CD4-positive, alpha-beta T cell (primary cell): ENCODE measurements at regions not wholly inside any gene's neighbourhood (a gene's known extent, or its start where the extent isn't known, plus 50 kb on each side); places are given as distances from the start of the nearest gene placed in this dataset.

Experiments
- ATAC-seq: fragments of 200-7000 bp; cut with Tn5 transposase; one replicate; pipeline ENCODE4 v1.10.0; 2022; ENCODE audit warnings: mild to moderate bottlenecking; ENCODE audit not compliant: poor library complexity
- CTCF ChIA-PET: fragments of 350-600 bp; sonication (Branson Sonifier 250); formaldehyde crosslinking; loops from one replicate; lab custom pipeline; 2021; ENCODE audit warnings: antibody characterized with exemption, inconsistent platforms; lab: Charles Lee
- POLR2A ChIA-PET: fragments of 350-600 bp; sonication (Branson Sonifier 250); formaldehyde crosslinking; loops from one replicate; lab custom pipeline; 2021; ENCODE audit warnings: antibody characterized with exemption, inconsistent platforms; lab: Charles Lee
- DNase-seq, 14 experiments: peaks; one replicate each; pipeline ENCODE4 v3.0.0-alpha.2; 2013 to 2020; ENCODE audit warnings: mixed read lengths in 2 of 14
- H3K27ac ChIP-seq, 2 donors: one replicate each; pipeline versions ENCODE4 v1.5.1 to v1.7.0; 2013; ENCODE audit warnings: low read length in 2 of 2, low read depth in 1 of 2, mild to moderate bottlenecking in 1 of 2
- H3K27me3 ChIP-seq, 2 experiments: 1 replicate in 1 of 2; 2 replicates in 1 of 2; pipeline versions ENCODE4 v1.6.1 to v1.7.0; 2013; ENCODE audit warnings: low read length in 2 of 2, control low read depth in 1 of 2, mild to moderate bottlenecking in 1 of 2, moderate library complexity in 1 of 2; ENCODE audit not compliant: insufficient read depth in 2 of 2, control insufficient read depth in 1 of 2
- H3K36me3 ChIP-seq: one replicate; pipeline ENCODE4 v1.6.1; 2013; ENCODE audit warnings: low read length, control low read depth; ENCODE audit not compliant: insufficient read depth
- H3K4me1 ChIP-seq: one replicate; pipeline ENCODE4 v1.6.1; 2013; ENCODE audit warnings: low read length, control low read depth; ENCODE audit not compliant: insufficient read depth
- H3K4me3 ChIP-seq: one replicate; pipeline ENCODE4 v1.5.1; 2013; ENCODE audit warnings: mild to moderate bottlenecking, low read length, moderate library complexity
- H3K9me3 ChIP-seq, 2 experiments: 1 replicate in 1 of 2; 2 replicates in 1 of 2; pipeline versions ENCODE4 v1.6.1 to v1.7.0; 2013; ENCODE audit warnings: low read length in 2 of 2, mild to moderate bottlenecking in 2 of 2, control low read depth in 1 of 2, moderate library complexity in 1 of 2; ENCODE audit not compliant: control insufficient read depth in 1 of 2, insufficient read depth in 1 of 2
- H3K27ac Mint-ChIP-seq: one replicate; pipeline ENCODE4 v1.8.0; 2020; ENCODE audit warnings: mixed read lengths
- H3K27me3 Mint-ChIP-seq: one replicate; pipeline ENCODE4 v1.8.0; 2021; ENCODE audit warnings: mixed read lengths
- H3K36me3 Mint-ChIP-seq: one replicate; pipeline ENCODE4 v1.8.0; 2021; ENCODE audit warnings: low read depth, mixed read lengths
- H3K4me1 Mint-ChIP-seq: one replicate; pipeline ENCODE4 v1.8.0; 2021; ENCODE audit warnings: low read depth, mixed read lengths
- H3K4me3 Mint-ChIP-seq: one replicate; pipeline ENCODE4 v1.8.0; 2020; ENCODE audit warnings: mild to moderate bottlenecking, mixed read lengths
- H3K9me3 Mint-ChIP-seq: one replicate; pipeline ENCODE4 v1.8.0; 2020; ENCODE audit warnings: mixed read lengths
- CTCF ChIP-seq: fragments of 200-600 bp; IDR thresholded peaks from one replicate; pipeline ENCODE4 v1.8.0; 2022; ENCODE audit warnings: antibody characterized with exemption, mild to moderate bottlenecking
- intact Hi-C, 2 experiments: fragments of 100-400 bp; cut with DNase I in 1 of 2; cut with micrococcal nuclease in 1 of 2; formaldehyde crosslinking; loops; one replicate each; pipeline versions ENCODE4 v1.15.1 to v1.9.0; 2023 to 2025; cut with DNase I, micrococcal nuclease

- peaks cover 0 to 5% of the 10 kb centered on the region in 2 experiments for H3K9me3 ChIP-seq
- H3K27ac ChIP-seq: no peak overlapping the region
- H3K27me3 ChIP-seq: no peaks in the 10 kb centered on the region
- no peak overlapping the region for H3K27ac Mint-ChIP-seq
- H3K27me3 Mint-ChIP-seq: no peaks in the 10 kb centered on the region
- no peak for ATAC-seq
- no peaks in the 10 kb centered on the region for H3K36me3 ChIP-seq
- ChIA-PET CTCF (no interaction called here), POLR2A (no interaction called here)
- intact Hi-C loops: no loop called here
- H3K4me3 ChIP-seq: no peak overlapping the region
- H3K4me1 ChIP-seq: no peaks in the 10 kb centered on the region
- no peaks in the 10 kb centered on the region for H3K36me3 Mint-ChIP-seq
- H3K4me1 Mint-ChIP-seq: no peaks in the 10 kb centered on the region
- TF ChIP-seq CTCF: no peak
- peaks cover 8% of the 10 kb centered on the region for H3K9me3 Mint-ChIP-seq
- H3K4me3 Mint-ChIP-seq: no peak overlapping the region
- DNase-seq: no peak
These were observed 358.5 kb downstream of the SEC16B start for GRCh38 chr1:177611402-177611801.

- Histone ChIP-seq H3K9me3 (peaks cover 0 to 5% of the 10 kb centered on the region in 2 experiments), H3K27me3 (no peaks in the 10 kb centered on the region), H3K4me1 (no peaks in the 10 kb centered on the region), H3K27ac (no peak overlapping the region), H3K36me3 (no peaks in the 10 kb centered on the region), H3K4me3 (no peak overlapping the region)
- ChIA-PET CTCF (no interaction called here), POLR2A (interaction anchor here (0.7 kb wide), 1 partner anchor 1981 kb away, joined by 3 read pairs; the partner anchor contains the start of gene TDRD5)
- no peak for TF ChIP-seq CTCF
- Mint-ChIP-seq H3K27ac (no peak overlapping the region), H3K27me3 (no peaks in the 10 kb centered on the region), H3K36me3 (no peaks in the 10 kb centered on the region), H3K4me1 (no peaks in the 10 kb centered on the region), H3K4me3 (no peak overlapping the region), H3K9me3 (peaks cover 6% of the 10 kb centered on the region)
- no peak for ATAC-seq
- intact Hi-C loops: no loop called here
- no peak for DNase-seq
These were observed 359.9 kb downstream of the SEC16B start for GRCh38 chr1:177609953-177610352.

- no peak overlapping the region for H3K27ac ChIP-seq
- intact Hi-C loops: no loop called here
- ChIA-PET CTCF (no interaction called here), POLR2A (no interaction called here)
- no peak overlapping the region for H3K4me3 ChIP-seq
- H3K4me3 Mint-ChIP-seq: no peak overlapping the region
- no peaks in the 10 kb centered on the region for H3K4me1 Mint-ChIP-seq
- H3K9me3 ChIP-seq: no peaks in the 10 kb centered on the region
- ATAC-seq (no peak), DNase-seq (no peak)
- H3K27ac Mint-ChIP-seq: no peak overlapping the region
- H3K4me1 ChIP-seq: no peaks in the 10 kb centered on the region
- TF ChIP-seq CTCF: no peak
- no peaks in the 10 kb centered on the region for H3K36me3 ChIP-seq
- no peaks in the 10 kb centered on the region for H3K27me3 ChIP-seq
- no peaks in the 10 kb centered on the region for H3K36me3 Mint-ChIP-seq
- H3K9me3 Mint-ChIP-seq: peaks cover 4% of the 10 kb centered on the region
- H3K27me3 Mint-ChIP-seq: no peaks in the 10 kb centered on the region
These were observed 368.9 kb downstream of the SEC16B start for GRCh38 chr1:177600936-177601335.
